Astrocyte (in vitro differentiated cells and primary cell): ENCODE measurements at regions not wholly inside any gene's neighbourhood (a gene's known extent, or its start where the extent isn't known, plus 50 kb on each side); places are given as distances from the start of the nearest gene placed in this dataset.

Experiments used
- DNase-seq: peaks from one replicate; pipeline ENCODE4 v3.0.0-alpha.2; 2010; ENCODE audit warnings: low read depth
- FAIRE-seq: peaks from 2 replicates; lab custom pipeline; 2011; peaks lifted over from hg19 to GRCh38; lab: Jason Lieb, UNC
- H2AFZ ChIP-seq: 2 replicates; pipeline ENCODE4 v1.6.0; 2012; ENCODE audit warnings: low read depth, low read length, inconsistent platforms
- H3K27ac ChIP-seq: 2 replicates; pipeline ENCODE4 v1.5.1; 2011; ENCODE audit warnings: low read depth, low read length, inconsistent platforms
- H3K27me3 ChIP-seq: 2 replicates; pipeline ENCODE4 v1.6.0; 2011; ENCODE audit warnings: low read length, inconsistent platforms; ENCODE audit not compliant: insufficient read depth
- H3K36me3 ChIP-seq: 2 replicates; pipeline ENCODE4 v1.5.1; 2011; ENCODE audit warnings: low read length, inconsistent platforms; ENCODE audit not compliant: insufficient read depth
- H3K4me1 ChIP-seq: 2 replicates; pipeline ENCODE4 v1.5.1; 2011; ENCODE audit warnings: low read length, inconsistent platforms; ENCODE audit not compliant: insufficient read depth
- H3K4me2 ChIP-seq: 2 replicates; pipeline ENCODE4 v1.6.0; 2012; ENCODE audit warnings: low read length, inconsistent platforms
- H3K4me3 ChIP-seq: 2 replicates; pipeline ENCODE4 v1.5.1; 2011; ENCODE audit warnings: low read depth, mild to moderate bottlenecking, low read length, inconsistent platforms; ENCODE audit not compliant: insufficient read depth
- H3K79me2 ChIP-seq: 2 replicates; pipeline ENCODE4 v1.6.0; 2012; ENCODE audit warnings: mild to moderate bottlenecking, low read length, inconsistent platforms; ENCODE audit not compliant: insufficient read depth
- H3K9ac ChIP-seq: 2 replicates; pipeline ENCODE4 v1.6.0; 2012; ENCODE audit warnings: mild to moderate bottlenecking, low read length, inconsistent platforms
- H3K9me3 ChIP-seq: 2 replicates; pipeline ENCODE4 v1.5.1; 2012; ENCODE audit warnings: low read depth, mild to moderate bottlenecking, low read length, inconsistent platforms; ENCODE audit not compliant: insufficient read depth
- H4K20me1 ChIP-seq: 2 replicates; pipeline ENCODE4 v1.6.0; 2012; ENCODE audit warnings: low read length, inconsistent platforms; ENCODE audit not compliant: insufficient read depth
- H3K27ac Mint-ChIP-seq: one replicate; pipeline ENCODE4 v1.8.0; 2021; ENCODE audit warnings: mild to moderate bottlenecking, mixed read lengths; ENCODE audit not compliant: unreplicated experiment
- H3K27me3 Mint-ChIP-seq: one replicate; pipeline ENCODE4 v1.8.0; 2021; ENCODE audit warnings: low read depth, mixed read lengths; ENCODE audit not compliant: unreplicated experiment
- H3K36me3 Mint-ChIP-seq: one replicate; pipeline ENCODE4 v1.8.0; 2021; ENCODE audit warnings: low read depth, mixed read lengths; ENCODE audit not compliant: unreplicated experiment
- H3K4me1 Mint-ChIP-seq: one replicate; pipeline ENCODE4 v1.8.0; 2021; ENCODE audit warnings: low read depth, mixed read lengths; ENCODE audit not compliant: unreplicated experiment
- H3K4me3 Mint-ChIP-seq: one replicate; pipeline ENCODE4 v1.8.0; 2021; ENCODE audit warnings: mild to moderate bottlenecking, moderate library complexity, mixed read lengths; ENCODE audit not compliant: unreplicated experiment
- H3K9me3 Mint-ChIP-seq: one replicate; pipeline ENCODE4 v1.8.0; 2021; ENCODE audit warnings: mild to moderate bottlenecking, mixed read lengths; ENCODE audit not compliant: unreplicated experiment
- EZH2 ChIP-seq: IDR thresholded peaks from 2 replicates; pipeline ENCODE4 v1.6.1; 2012; ENCODE audit warnings: mild to moderate bottlenecking, low read length, inconsistent platforms; ENCODE audit not compliant: insufficient read depth
- TF ChIP-seq, protein P1 (sequence below): IDR thresholded peaks from 2 replicates; pipeline ENCODE4 v1.5.1; 2011; ENCODE audit warnings: low read depth, mild to moderate bottlenecking, inconsistent platforms, low read length, moderate library complexity; ENCODE audit not compliant: insufficient read depth

DNA sequence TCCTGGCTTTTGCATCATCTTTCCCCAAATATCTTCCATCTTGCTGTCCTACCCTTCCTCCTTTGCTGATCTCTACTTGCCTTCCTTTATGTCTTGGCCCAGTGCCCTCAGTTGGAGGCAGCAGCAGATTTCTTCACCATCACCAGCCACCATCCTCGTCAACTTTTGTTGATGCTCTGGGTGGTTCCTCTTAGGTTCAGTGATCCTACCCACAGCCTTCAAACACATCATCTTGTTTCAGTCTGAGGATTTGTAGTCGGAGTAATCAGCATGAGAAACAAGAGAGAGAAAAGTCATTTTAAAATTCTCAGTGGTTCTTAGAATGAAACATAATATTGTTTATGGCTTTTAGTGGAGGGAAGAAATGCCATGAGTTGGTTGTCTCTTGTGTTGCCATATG is 65.8 kb downstream of the FTHL17 start:
- Mint-ChIP-seq H3K27ac (no peak overlapping the region), H3K36me3 (no peaks in the 10 kb centered on the region), H3K9me3 (no peaks in the 10 kb centered on the region), H3K4me1 (no peaks in the 10 kb centered on the region), H3K27me3 (no peaks in the 10 kb centered on the region), H3K4me3 (no peak overlapping the region)
- H2AFZ ChIP-seq: no peak overlapping the region
- no peak for DNase-seq
- no peaks in the 10 kb centered on the region for H3K9me3 ChIP-seq
- H4K20me1 ChIP-seq: no peaks in the 10 kb centered on the region
- no peak overlapping the region for H3K9ac ChIP-seq
- H3K4me3 ChIP-seq: no peak overlapping the region
- H3K4me1 ChIP-seq: no peaks in the 10 kb centered on the region
- no peaks in the 10 kb centered on the region for H3K27me3 ChIP-seq
- H3K79me2 ChIP-seq: no peaks in the 10 kb centered on the region
- no peak for FAIRE-seq
- no peak overlapping the region for H3K27ac ChIP-seq
- no peak overlapping the region for H3K4me2 ChIP-seq
- no peak for TF ChIP-seq EZH2
- TF ChIP-seq, protein P1, sequence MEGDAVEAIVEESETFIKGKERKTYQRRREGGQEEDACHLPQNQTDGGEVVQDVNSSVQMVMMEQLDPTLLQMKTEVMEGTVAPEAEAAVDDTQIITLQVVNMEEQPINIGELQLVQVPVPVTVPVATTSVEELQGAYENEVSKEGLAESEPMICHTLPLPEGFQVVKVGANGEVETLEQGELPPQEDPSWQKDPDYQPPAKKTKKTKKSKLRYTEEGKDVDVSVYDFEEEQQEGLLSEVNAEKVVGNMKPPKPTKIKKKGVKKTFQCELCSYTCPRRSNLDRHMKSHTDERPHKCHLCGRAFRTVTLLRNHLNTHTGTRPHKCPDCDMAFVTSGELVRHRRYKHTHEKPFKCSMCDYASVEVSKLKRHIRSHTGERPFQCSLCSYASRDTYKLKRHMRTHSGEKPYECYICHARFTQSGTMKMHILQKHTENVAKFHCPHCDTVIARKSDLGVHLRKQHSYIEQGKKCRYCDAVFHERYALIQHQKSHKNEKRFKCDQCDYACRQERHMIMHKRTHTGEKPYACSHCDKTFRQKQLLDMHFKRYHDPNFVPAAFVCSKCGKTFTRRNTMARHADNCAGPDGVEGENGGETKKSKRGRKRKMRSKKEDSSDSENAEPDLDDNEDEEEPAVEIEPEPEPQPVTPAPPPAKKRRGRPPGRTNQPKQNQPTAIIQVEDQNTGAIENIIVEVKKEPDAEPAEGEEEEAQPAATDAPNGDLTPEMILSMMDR: no peak
- no peaks in the 10 kb centered on the region for H3K36me3 ChIP-seq

DNA sequence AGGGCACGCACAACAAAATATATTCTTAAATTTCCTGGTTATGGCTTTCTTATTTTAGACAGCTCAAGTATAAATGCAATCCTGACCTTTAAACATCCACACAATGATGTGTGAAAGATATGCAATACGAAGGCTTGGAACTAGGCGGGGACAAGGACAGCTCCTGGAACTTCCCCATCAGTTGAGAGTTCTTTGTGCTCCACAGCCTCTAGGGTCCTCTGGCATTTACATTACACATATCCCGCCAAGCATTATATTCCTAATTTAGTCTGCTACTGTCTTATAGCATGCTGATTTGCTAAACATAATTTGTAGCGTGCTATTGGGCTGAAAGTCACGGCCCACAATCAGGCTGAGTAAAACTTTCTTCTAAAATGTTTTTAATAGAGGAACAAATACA is 74.4 kb downstream of the FTHL17 start:
- no peak for DNase-seq
- TF ChIP-seq, protein P1: no peak
- no peak for TF ChIP-seq EZH2
- Histone ChIP-seq H3K9me3 (no peaks in the 10 kb centered on the region), H3K27ac (no peak overlapping the region), H3K27me3 (no peaks in the 10 kb centered on the region), H3K4me2 (no peak overlapping the region), H3K9ac (no peak overlapping the region), H3K79me2 (no peaks in the 10 kb centered on the region), H3K4me1 (no peaks in the 10 kb centered on the region), H4K20me1 (no peaks in the 10 kb centered on the region), H3K4me3 (no peak overlapping the region), H2AFZ (no peak overlapping the region), H3K36me3 (no peaks in the 10 kb centered on the region)
- no peaks in the 10 kb centered on the region for H3K36me3 Mint-ChIP-seq
- no peaks in the 10 kb centered on the region for H3K9me3 Mint-ChIP-seq
- no peak overlapping the region for H3K27ac Mint-ChIP-seq
- no peak for FAIRE-seq
- H3K4me1 Mint-ChIP-seq: peaks cover 1% of the 10 kb centered on the region
- no peak overlapping the region for H3K4me3 Mint-ChIP-seq
- H3K27me3 Mint-ChIP-seq: no peaks in the 10 kb centered on the region

DNA sequence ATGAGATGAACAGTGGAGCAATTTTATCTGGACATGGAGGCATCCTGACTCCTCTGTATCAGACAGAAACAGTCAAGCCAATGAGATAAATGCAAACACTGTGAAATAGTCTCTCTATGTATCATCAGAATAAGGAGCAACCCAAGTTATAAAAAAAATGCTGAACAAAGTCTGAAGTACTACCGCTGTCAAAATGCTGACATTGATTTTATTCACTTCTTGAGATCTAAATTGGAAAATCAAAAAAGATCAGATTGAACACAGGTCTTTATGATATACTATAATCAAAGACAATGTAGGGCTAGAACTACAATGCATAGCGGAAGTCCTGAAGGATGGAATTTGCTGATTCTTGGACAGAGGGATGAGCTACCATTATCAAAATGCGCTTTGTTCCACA is 76.1 kb downstream of the FTHL17 start:
- Histone ChIP-seq H3K36me3 (no peaks in the 10 kb centered on the region), H3K9me3 (no peaks in the 10 kb centered on the region), H3K27me3 (no peaks in the 10 kb centered on the region), H3K9ac (no peak overlapping the region), H2AFZ (no peak overlapping the region), H3K4me3 (no peak overlapping the region), H3K4me2 (no peak overlapping the region), H3K79me2 (no peaks in the 10 kb centered on the region), H4K20me1 (no peaks in the 10 kb centered on the region), H3K27ac (no peak overlapping the region), H3K4me1 (no peaks in the 10 kb centered on the region)
- Mint-ChIP-seq H3K4me1 (peaks cover 5% of the 10 kb centered on the region), H3K27me3 (no peaks in the 10 kb centered on the region), H3K36me3 (no peaks in the 10 kb centered on the region), H3K27ac (no peak overlapping the region), H3K4me3 (no peak overlapping the region), H3K9me3 (no peaks in the 10 kb centered on the region)
- no peak for DNase-seq
- TF ChIP-seq, protein P1: no peak
- TF ChIP-seq EZH2: no peak
- FAIRE-seq: no peak
